Activated CD8-positive, alpha-beta T cell treated with anti-CD3 and anti-CD28 coated beads for 36 hours (primary cell): ENCODE measurements at regions not wholly inside any gene's neighbourhood (a gene's known extent, or its start where the extent isn't known, plus 50 kb on each side); places are given as distances from the start of the nearest gene placed in this dataset.

Experiments used
- ATAC-seq: fragments of 200-7000 bp; cut with Tn5 transposase; one replicate; pipeline ENCODE4 v1.10.0; 2021; ENCODE audit warnings: mild to moderate bottlenecking, moderate library complexity
- CTCF ChIA-PET: fragments of 350-600 bp; sonication (Branson Sonifier 250); formaldehyde crosslinking; loops from one replicate; lab custom pipeline; 2021; ENCODE audit warnings: antibody characterized with exemption; lab: Charles Lee
- POLR2A ChIA-PET: fragments of 350-600 bp; sonication (Branson Sonifier 250); formaldehyde crosslinking; loops from one replicate; lab custom pipeline; 2021; ENCODE audit warnings: antibody characterized with exemption; lab: Charles Lee
- DNase-seq: peaks from one replicate; pipeline ENCODE4 v3.0.0-alpha.2; 2020
- H3K27ac Mint-ChIP-seq: one replicate; pipeline ENCODE4 v1.8.0; 2021; ENCODE audit warnings: mild to moderate bottlenecking, mixed read lengths
- H3K27me3 Mint-ChIP-seq: one replicate; pipeline ENCODE4 v1.8.0; 2021; ENCODE audit warnings: mixed read lengths
- H3K36me3 Mint-ChIP-seq: one replicate; pipeline ENCODE4 v1.8.0; 2021; ENCODE audit warnings: low read depth, mixed read lengths
- H3K4me1 Mint-ChIP-seq: one replicate; pipeline ENCODE4 v1.8.0; 2021; ENCODE audit warnings: low read depth, mixed read lengths
- H3K4me3 Mint-ChIP-seq: one replicate; pipeline ENCODE4 v1.8.0; 2021; ENCODE audit warnings: mild to moderate bottlenecking, moderate library complexity, mixed read lengths
- H3K9me3 Mint-ChIP-seq: one replicate; pipeline ENCODE4 v1.8.0; 2021; ENCODE audit warnings: mixed read lengths
- CTCF ChIP-seq: fragments of 200-600 bp; IDR thresholded peaks from one replicate; pipeline ENCODE4 v1.8.0; 2022; ENCODE audit warnings: antibody characterized with exemption, mild to moderate bottlenecking
- intact Hi-C: fragments of 100-400 bp; cut with micrococcal nuclease; formaldehyde crosslinking; loops from one replicate; pipeline ENCODE4 v1.10.0; 2022

GRCh38 chr11:70889411-70889810, 363.0 kb downstream of the SHANK2 start:
- H3K4me1 Mint-ChIP-seq: no peaks in the 10 kb centered on the region
- POLR2A ChIA-PET: no interaction called here
- intact Hi-C loops: no loop called here

GRCh38 chr11:70891844-70892380, 360.5 kb downstream of the SHANK2 start:
- ChIA-PET CTCF (no interaction called here), POLR2A (no interaction called here)
- DNase-seq (no peak), ATAC-seq (no peak)
- intact Hi-C loops: no loop called here
- H3K4me1 Mint-ChIP-seq: no peaks in the 10 kb centered on the region
- no peak for TF ChIP-seq CTCF
- no peak overlapping the region for H3K27ac Mint-ChIP-seq
- no peak overlapping the region for H3K4me3 Mint-ChIP-seq
- peaks cover 1% of the 10 kb centered on the region for H3K9me3 Mint-ChIP-seq
- H3K36me3 Mint-ChIP-seq: peaks cover 1% of the 10 kb centered on the region
- no peaks in the 10 kb centered on the region for H3K27me3 Mint-ChIP-seq

More at GRCh38 chr11:70889411-70889810, 363.0 kb downstream of the SHANK2 start:
- Mint-ChIP-seq H3K27me3 (peaks cover 2% of the 10 kb centered on the region), H3K4me3 (no peak overlapping the region), H3K36me3 (peaks cover 1% of the 10 kb centered on the region), H3K9me3 (no peaks in the 10 kb centered on the region), H3K27ac (no peak overlapping the region)
- no peak for TF ChIP-seq CTCF
- CTCF ChIA-PET: no interaction called here
- ATAC-seq (no peak), DNase-seq (no peak)

DNA sequence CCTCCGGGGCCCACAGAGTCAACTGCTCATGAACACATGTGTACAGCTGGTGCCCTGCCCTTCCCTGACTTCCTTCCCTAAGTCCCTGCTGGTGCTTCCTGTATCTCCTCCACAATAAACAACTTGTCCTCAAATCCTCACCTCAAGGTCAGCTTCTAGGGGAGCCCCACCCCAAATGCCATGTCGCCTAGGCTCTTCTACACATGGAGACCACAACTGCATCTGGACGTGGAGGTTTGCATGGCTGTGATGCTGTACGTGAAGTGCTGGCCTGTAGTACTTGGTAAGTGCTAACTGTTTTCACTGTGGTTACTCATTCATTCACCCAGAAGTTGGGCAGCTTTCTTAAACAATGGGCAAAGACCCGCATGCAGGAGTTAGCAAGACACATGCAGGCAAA, 359.5 kb downstream of the SHANK2 start:
- ChIA-PET POLR2A (no interaction called here), CTCF (no interaction called here)
- ATAC-seq: no peak
- Mint-ChIP-seq H3K27ac (no peak overlapping the region), H3K36me3 (peaks cover 1% of the 10 kb centered on the region), H3K27me3 (no peaks in the 10 kb centered on the region), H3K4me1 (no peaks in the 10 kb centered on the region), H3K9me3 (peaks cover 7% of the 10 kb centered on the region), H3K4me3 (no peak overlapping the region)
- intact Hi-C loops: no loop called here
- TF ChIP-seq CTCF: no peak
- DNase-seq: no peak

GRCh38 chr11:70894566-70895365, 357.6 kb downstream of the SHANK2 start:
- no peak for ATAC-seq
- POLR2A ChIA-PET: no interaction called here

More at GRCh38 chr11:70894566-70895365, 357.6 kb downstream of the SHANK2 start:
- H3K27ac Mint-ChIP-seq: no peak overlapping the region
- no peak for TF ChIP-seq CTCF
- no peak for DNase-seq
- H3K4me1 Mint-ChIP-seq: no peaks in the 10 kb centered on the region
- peaks cover 12% of the 10 kb centered on the region for H3K9me3 Mint-ChIP-seq
- intact Hi-C loops: no loop called here
- CTCF ChIA-PET: no interaction called here
- H3K27me3 Mint-ChIP-seq: no peaks in the 10 kb centered on the region
- no peak overlapping the region for H3K4me3 Mint-ChIP-seq
- no peaks in the 10 kb centered on the region for H3K36me3 Mint-ChIP-seq
